ENCODE measurements at regions not wholly inside any gene's neighbourhood (a gene's known extent, or its start where the extent isn't known, plus 50 kb on each side); places are given as distances from the start of the nearest gene placed in this dataset.

- H3K36me3 ChIP-seq (ENCODE audit: insufficient read depth, low read length), result no peaks in the 10 kb centered on the region
- no peak overlapping the region for H3K4me3 ChIP-seq (ENCODE audit: low read length)
- TF ChIP-seq TAF1 (IDR thresholded peaks at IDR 0.05; ENCODE audit: low read depth) (no peak), SMC3 (conservative IDR thresholded peaks at IDR 0.05; ENCODE audit: poor library complexity) (no peak), MXI1 (conservative IDR thresholded peaks at IDR 0.05; ENCODE audit: poor library complexity, severe bottlenecking) (no peak), RAD21 (conservative IDR thresholded peaks at IDR 0.05) (no peak), EP300 (conservative IDR thresholded peaks at IDR 0.05; ENCODE audit: poor library complexity, severe bottlenecking) (no peak), EZH2 (IDR thresholded peaks at IDR 0.05; ENCODE audit: borderline replicate concordance, insufficient read depth, low read length, poor library complexity, severe bottlenecking) (no peak), POLR2AphosphoS5 (IDR thresholded peaks at IDR 0.05) (no peak)
- TF ChIP-seq, protein P1, sequence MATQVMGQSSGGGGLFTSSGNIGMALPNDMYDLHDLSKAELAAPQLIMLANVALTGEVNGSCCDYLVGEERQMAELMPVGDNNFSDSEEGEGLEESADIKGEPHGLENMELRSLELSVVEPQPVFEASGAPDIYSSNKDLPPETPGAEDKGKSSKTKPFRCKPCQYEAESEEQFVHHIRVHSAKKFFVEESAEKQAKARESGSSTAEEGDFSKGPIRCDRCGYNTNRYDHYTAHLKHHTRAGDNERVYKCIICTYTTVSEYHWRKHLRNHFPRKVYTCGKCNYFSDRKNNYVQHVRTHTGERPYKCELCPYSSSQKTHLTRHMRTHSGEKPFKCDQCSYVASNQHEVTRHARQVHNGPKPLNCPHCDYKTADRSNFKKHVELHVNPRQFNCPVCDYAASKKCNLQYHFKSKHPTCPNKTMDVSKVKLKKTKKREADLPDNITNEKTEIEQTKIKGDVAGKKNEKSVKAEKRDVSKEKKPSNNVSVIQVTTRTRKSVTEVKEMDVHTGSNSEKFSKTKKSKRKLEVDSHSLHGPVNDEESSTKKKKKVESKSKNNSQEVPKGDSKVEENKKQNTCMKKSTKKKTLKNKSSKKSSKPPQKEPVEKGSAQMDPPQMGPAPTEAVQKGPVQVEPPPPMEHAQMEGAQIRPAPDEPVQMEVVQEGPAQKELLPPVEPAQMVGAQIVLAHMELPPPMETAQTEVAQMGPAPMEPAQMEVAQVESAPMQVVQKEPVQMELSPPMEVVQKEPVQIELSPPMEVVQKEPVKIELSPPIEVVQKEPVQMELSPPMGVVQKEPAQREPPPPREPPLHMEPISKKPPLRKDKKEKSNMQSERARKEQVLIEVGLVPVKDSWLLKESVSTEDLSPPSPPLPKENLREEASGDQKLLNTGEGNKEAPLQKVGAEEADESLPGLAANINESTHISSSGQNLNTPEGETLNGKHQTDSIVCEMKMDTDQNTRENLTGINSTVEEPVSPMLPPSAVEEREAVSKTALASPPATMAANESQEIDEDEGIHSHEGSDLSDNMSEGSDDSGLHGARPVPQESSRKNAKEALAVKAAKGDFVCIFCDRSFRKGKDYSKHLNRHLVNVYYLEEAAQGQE (IDR thresholded peaks at IDR 0.05; ENCODE audit: borderline replicate concordance), result no peak
- TF ChIP-seq, protein P2, sequence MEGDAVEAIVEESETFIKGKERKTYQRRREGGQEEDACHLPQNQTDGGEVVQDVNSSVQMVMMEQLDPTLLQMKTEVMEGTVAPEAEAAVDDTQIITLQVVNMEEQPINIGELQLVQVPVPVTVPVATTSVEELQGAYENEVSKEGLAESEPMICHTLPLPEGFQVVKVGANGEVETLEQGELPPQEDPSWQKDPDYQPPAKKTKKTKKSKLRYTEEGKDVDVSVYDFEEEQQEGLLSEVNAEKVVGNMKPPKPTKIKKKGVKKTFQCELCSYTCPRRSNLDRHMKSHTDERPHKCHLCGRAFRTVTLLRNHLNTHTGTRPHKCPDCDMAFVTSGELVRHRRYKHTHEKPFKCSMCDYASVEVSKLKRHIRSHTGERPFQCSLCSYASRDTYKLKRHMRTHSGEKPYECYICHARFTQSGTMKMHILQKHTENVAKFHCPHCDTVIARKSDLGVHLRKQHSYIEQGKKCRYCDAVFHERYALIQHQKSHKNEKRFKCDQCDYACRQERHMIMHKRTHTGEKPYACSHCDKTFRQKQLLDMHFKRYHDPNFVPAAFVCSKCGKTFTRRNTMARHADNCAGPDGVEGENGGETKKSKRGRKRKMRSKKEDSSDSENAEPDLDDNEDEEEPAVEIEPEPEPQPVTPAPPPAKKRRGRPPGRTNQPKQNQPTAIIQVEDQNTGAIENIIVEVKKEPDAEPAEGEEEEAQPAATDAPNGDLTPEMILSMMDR (IDR thresholded peaks at IDR 0.05; ENCODE audit: poor library complexity, severe bottlenecking), result no peak
- H3K4me2 ChIP-seq (ENCODE audit: low read length), result no peak overlapping the region
- no peaks in the 10 kb centered on the region for H3K79me2 ChIP-seq (replicated peaks; ENCODE audit: insufficient read depth, low read length)
- no peaks in the 10 kb centered on the region for H3K9me2 ChIP-seq (ENCODE audit: insufficient read depth, low read length)
- H3K9ac ChIP-seq (ENCODE audit: low read length), result no peak overlapping the region
- no peaks in the 10 kb centered on the region for H3K9me3 ChIP-seq (ENCODE audit: low read length)
- H4K20me1 ChIP-seq (ENCODE audit: insufficient read depth), result no peaks in the 10 kb centered on the region
- no peaks in the 10 kb centered on the region for H3K27me3 ChIP-seq (ENCODE audit: insufficient read depth, low read depth, low read length)
- no peak overlapping the region for H2AFZ ChIP-seq (ENCODE audit: low read depth, low read length)
- H3F3A ChIP-seq (ENCODE audit: insufficient read depth, low read length, poor library complexity, severe bottlenecking), result no peaks in the 10 kb centered on the region
- H3K27ac ChIP-seq (ENCODE audit: low read length), result no peak overlapping the region
Measured at GRCh38 chr6:139680819-139681218, 306.4 kb upstream of the CITED2 start.

DNA sequence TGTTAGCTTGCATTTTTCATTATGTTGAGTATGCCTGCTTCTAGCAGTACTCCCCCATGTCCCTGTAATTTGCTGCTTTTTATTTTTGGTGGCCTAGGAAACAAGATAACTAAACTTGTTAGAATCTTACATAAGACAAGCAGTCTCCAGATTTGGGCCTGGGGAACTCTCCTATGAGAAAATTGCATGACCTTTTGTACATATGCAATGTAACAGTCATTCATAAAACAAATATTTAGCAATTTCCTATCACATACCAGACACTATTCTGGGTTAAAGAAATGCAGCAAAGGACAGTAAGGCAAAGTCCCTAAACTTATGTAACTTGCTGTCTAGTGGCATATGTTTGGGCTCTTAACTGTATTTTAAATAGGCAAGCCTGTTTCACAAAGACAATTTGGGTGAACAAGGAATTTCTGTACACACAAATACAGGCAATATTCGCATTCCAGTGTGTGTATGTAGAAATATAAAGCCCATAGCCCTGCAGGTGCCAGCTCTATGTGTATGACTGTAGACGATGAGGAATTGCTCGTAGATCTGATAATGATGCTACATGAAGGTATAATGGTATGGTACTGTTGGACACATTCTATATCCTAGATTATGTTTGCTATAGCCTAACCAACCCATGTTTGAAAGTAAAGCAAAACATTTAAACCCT, 305.2 kb upstream of the CITED2 start:
- TF ChIP-seq TAF1 (IDR thresholded peaks at IDR 0.05; ENCODE audit: low read depth) (no peak), SMC3 (conservative IDR thresholded peaks at IDR 0.05; ENCODE audit: poor library complexity) (no peak), EP300 (conservative IDR thresholded peaks at IDR 0.05; ENCODE audit: poor library complexity, severe bottlenecking) (no peak), RAD21 (conservative IDR thresholded peaks at IDR 0.05) (no peak), POLR2AphosphoS5 (IDR thresholded peaks at IDR 0.05) (no peak), MXI1 (conservative IDR thresholded peaks at IDR 0.05; ENCODE audit: poor library complexity, severe bottlenecking) (no peak), EZH2 (IDR thresholded peaks at IDR 0.05; ENCODE audit: borderline replicate concordance, insufficient read depth, low read length, poor library complexity, severe bottlenecking) (no peak)
- TF ChIP-seq, protein P1 (IDR thresholded peaks at IDR 0.05; ENCODE audit: borderline replicate concordance), result no peak
- TF ChIP-seq, protein P2 (IDR thresholded peaks at IDR 0.05; ENCODE audit: poor library complexity, severe bottlenecking), result no peak
- no peaks in the 10 kb centered on the region for H3K9me3 ChIP-seq (ENCODE audit: low read length)
- no peaks in the 10 kb centered on the region for H3K36me3 ChIP-seq (ENCODE audit: insufficient read depth, low read length)
- no peaks in the 10 kb centered on the region for H3F3A ChIP-seq (ENCODE audit: insufficient read depth, low read length, poor library complexity, severe bottlenecking)
- no peaks in the 10 kb centered on the region for H4K20me1 ChIP-seq (ENCODE audit: insufficient read depth)
- H3K79me2 ChIP-seq (replicated peaks; ENCODE audit: insufficient read depth, low read length), result no peaks in the 10 kb centered on the region
- no peak overlapping the region for H3K4me2 ChIP-seq (ENCODE audit: low read length)
- no peaks in the 10 kb centered on the region for H3K9me2 ChIP-seq (ENCODE audit: insufficient read depth, low read length)
- H3K4me3 ChIP-seq (ENCODE audit: low read length), result no peak overlapping the region
- H2AFZ ChIP-seq (ENCODE audit: low read depth, low read length), result no peak overlapping the region
- H3K27ac ChIP-seq (ENCODE audit: low read length), result no peak overlapping the region
- H3K9ac ChIP-seq (ENCODE audit: low read length), result no peak overlapping the region
- H3K27me3 ChIP-seq (ENCODE audit: insufficient read depth, low read depth, low read length), result no peaks in the 10 kb centered on the region

Measured in neural cell (in vitro differentiated cells).